IPS-20b (cell line): ENCODE measurements at regions not wholly inside any gene's neighbourhood (a gene's known extent, or its start where the extent isn't known, plus 50 kb on each side); places are given as distances from the start of the nearest gene placed in this dataset.

ENCODE experiments used
- H3K27ac ChIP-seq: one replicate; pipeline ENCODE4 v1.5.1; 2013; ENCODE audit warnings: low read length
- H3K27me3 ChIP-seq: 2 replicates; pipeline ENCODE4 v1.6.1; 2013; ENCODE audit warnings: mild to moderate bottlenecking, low read length, inconsistent platforms; ENCODE audit not compliant: insufficient read depth
- H3K36me3 ChIP-seq: 2 replicates; pipeline ENCODE4 v1.6.1; 2013; ENCODE audit warnings: low read depth, mild to moderate bottlenecking, inconsistent platforms, low read length, moderate library complexity; ENCODE audit not compliant: insufficient read depth
- H3K4me1 ChIP-seq: 2 replicates; pipeline ENCODE4 v1.6.1; 2013; ENCODE audit warnings: mild to moderate bottlenecking, control low read depth, inconsistent platforms, low read length, moderate library complexity; ENCODE audit not compliant: insufficient read depth
- H3K4me3 ChIP-seq: 2 replicates; pipeline ENCODE4 v1.5.1; 2013; ENCODE audit warnings: mild to moderate bottlenecking, low read length, inconsistent platforms
- H3K9ac ChIP-seq: 2 replicates; pipeline ENCODE4 v1.6.1; 2013; ENCODE audit warnings: low read depth, mild to moderate bottlenecking, inconsistent platforms, low read length, moderate library complexity
- H3K9me3 ChIP-seq: 2 replicates; pipeline ENCODE4 v1.6.1; 2013; ENCODE audit warnings: mild to moderate bottlenecking, low read depth, low read length, inconsistent platforms; ENCODE audit not compliant: insufficient read depth

GRCh38 chr4:104743215-104743653 is 248.5 kb upstream of the CXXC4 start:
- Histone ChIP-seq H3K27ac (no peak overlapping the region), H3K36me3 (no peaks in the 10 kb centered on the region), H3K27me3 (no peaks in the 10 kb centered on the region), H3K4me1 (no peaks in the 10 kb centered on the region), H3K4me3 (no peak overlapping the region), H3K9me3 (no peaks in the 10 kb centered on the region), H3K9ac (no peak overlapping the region)

- H3K27ac ChIP-seq = no peak overlapping the region
- no peak overlapping the region for H3K9ac ChIP-seq
- no peaks in the 10 kb centered on the region for H3K27me3 ChIP-seq
- no peaks in the 10 kb centered on the region for H3K4me1 ChIP-seq
- no peak overlapping the region for H3K4me3 ChIP-seq
- H3K36me3 ChIP-seq = no peaks in the 10 kb centered on the region
- H3K9me3 ChIP-seq = no peaks in the 10 kb centered on the region
Measured at GRCh38 chr4:104747635-104748034, 252.9 kb upstream of the CXXC4 start.

GRCh38 chr4:104749062-104749461 is 254.4 kb upstream of the CXXC4 start:
- Histone ChIP-seq H3K27ac (no peak overlapping the region), H3K36me3 (no peaks in the 10 kb centered on the region), H3K9me3 (no peaks in the 10 kb centered on the region), H3K9ac (no peak overlapping the region), H3K4me1 (no peaks in the 10 kb centered on the region), H3K4me3 (no peak overlapping the region), H3K27me3 (no peaks in the 10 kb centered on the region)

GRCh38 chr4:104750008-104750407 is 255.3 kb upstream of the CXXC4 start:
- H3K9ac ChIP-seq = no peak overlapping the region
- H3K27ac ChIP-seq = no peak overlapping the region
- no peaks in the 10 kb centered on the region for H3K27me3 ChIP-seq
- no peaks in the 10 kb centered on the region for H3K4me1 ChIP-seq
- H3K4me3 ChIP-seq = no peak overlapping the region
- H3K36me3 ChIP-seq = no peaks in the 10 kb centered on the region
- no peaks in the 10 kb centered on the region for H3K9me3 ChIP-seq

- H3K4me3 ChIP-seq = no peak overlapping the region
- H3K36me3 ChIP-seq = no peaks in the 10 kb centered on the region
- no peaks in the 10 kb centered on the region for H3K27me3 ChIP-seq
- no peak overlapping the region for H3K9ac ChIP-seq
- no peak overlapping the region for H3K27ac ChIP-seq
- H3K4me1 ChIP-seq = no peaks in the 10 kb centered on the region
- H3K9me3 ChIP-seq = no peaks in the 10 kb centered on the region
Measured at GRCh38 chr4:104751468-104751867, 256.8 kb upstream of the CXXC4 start.

GRCh38 chr4:104752337-104752736 is 257.6 kb upstream of the CXXC4 start:
- no peaks in the 10 kb centered on the region for H3K36me3 ChIP-seq
- no peak overlapping the region for H3K4me3 ChIP-seq
- no peaks in the 10 kb centered on the region for H3K9me3 ChIP-seq
- no peak overlapping the region for H3K27ac ChIP-seq
- no peak overlapping the region for H3K9ac ChIP-seq
- no peaks in the 10 kb centered on the region for H3K27me3 ChIP-seq
- H3K4me1 ChIP-seq = no peaks in the 10 kb centered on the region

- H3K36me3 ChIP-seq = no peaks in the 10 kb centered on the region
- H3K4me1 ChIP-seq = peaks cover 7% of the 10 kb centered on the region; the same call in 1 of the 2 replicates
- H3K4me3 ChIP-seq = no peak overlapping the region
- no peaks in the 10 kb centered on the region for H3K27me3 ChIP-seq
- no peaks in the 10 kb centered on the region for H3K9me3 ChIP-seq
- H3K27ac ChIP-seq = no peak overlapping the region
- no peak overlapping the region for H3K9ac ChIP-seq
Measured at GRCh38 chr4:104756837-104757236, 262.1 kb upstream of the CXXC4 start.

- Histone ChIP-seq H3K4me3 (no peak overlapping the region), H3K4me1 (peaks cover 7% of the 10 kb centered on the region; the same call in 1 of the 2 replicates), H3K9ac (no peak overlapping the region), H3K27ac (no peak overlapping the region), H3K36me3 (no peaks in the 10 kb centered on the region), H3K9me3 (no peaks in the 10 kb centered on the region), H3K27me3 (no peaks in the 10 kb centered on the region)
Measured at GRCh38 chr4:104758574-104758973, 263.9 kb upstream of the CXXC4 start.

GRCh38 chr4:104763554-104764222 is 269.0 kb upstream of the CXXC4 start:
- no peaks in the 10 kb centered on the region for H3K36me3 ChIP-seq
- H3K9ac ChIP-seq = no peak overlapping the region
- H3K27ac ChIP-seq = no peak overlapping the region
- H3K9me3 ChIP-seq = no peaks in the 10 kb centered on the region
- peaks cover 7% of the 10 kb centered on the region; the same call in 1 of the 2 replicates for H3K4me1 ChIP-seq
- H3K4me3 ChIP-seq = no peak overlapping the region
- H3K27me3 ChIP-seq = peaks cover 4% of the 10 kb centered on the region; the same call in 1 of the 2 replicates

- Histone ChIP-seq H3K4me3 (no peak overlapping the region), H3K4me1 (no peaks in the 10 kb centered on the region), H3K9me3 (no peaks in the 10 kb centered on the region), H3K9ac (no peak overlapping the region), H3K27ac (no peak overlapping the region), H3K36me3 (no peaks in the 10 kb centered on the region), H3K27me3 (peaks cover 24% of the 10 kb centered on the region; the same call in 1 of the 2 replicates)
Measured at GRCh38 chr4:104766676-104767075, 272.0 kb upstream of the CXXC4 start.

GRCh38 chr4:104772849-104773248 is 278.2 kb upstream of the CXXC4 start:
- Histone ChIP-seq H3K4me1 (no peaks in the 10 kb centered on the region), H3K9me3 (no peaks in the 10 kb centered on the region), H3K27me3 (peaks cover 28% of the 10 kb centered on the region; the same call in 1 of the 2 replicates), H3K4me3 (no peak overlapping the region), H3K27ac (no peak overlapping the region), H3K36me3 (no peaks in the 10 kb centered on the region), H3K9ac (no peak overlapping the region)

GRCh38 chr4:104795264-104795939 is 300.7 kb upstream of the CXXC4 start:
- Histone ChIP-seq H3K27me3 (no peaks in the 10 kb centered on the region), H3K27ac (no peak overlapping the region), H3K36me3 (no peaks in the 10 kb centered on the region), H3K9ac (no peak overlapping the region), H3K9me3 (no peaks in the 10 kb centered on the region), H3K4me3 (no peak overlapping the region), H3K4me1 (no peaks in the 10 kb centered on the region)
